NCI-H2029 treated with DMSO at 0.1 percent for 48 hours (cell line): ENCODE measurements at regions not wholly inside any gene's neighbourhood (a gene's known extent, or its start where the extent isn't known, plus 50 kb on each side); places are given as distances from the start of the nearest gene placed in this dataset.
"Not testable (repeated sequence)": the region's sequence is repeated elsewhere in the genome, so short reads cannot be mapped to it uniquely, and the experiment has no call there.

ENCODE experiments used
- DNase-seq: peaks from one replicate; lab custom pipeline; 2025; lab: John Stamatoyannopoulos, UW

- no peak for DNase-seq
Measured at GRCh38 chr21:18104802-18105201, 139.8 kb upstream of the CHODL start.

GRCh38 chr21:18096413-18096812 is 148.2 kb upstream of the CHODL start:
- not testable (repeated sequence) for DNase-seq

DNA sequence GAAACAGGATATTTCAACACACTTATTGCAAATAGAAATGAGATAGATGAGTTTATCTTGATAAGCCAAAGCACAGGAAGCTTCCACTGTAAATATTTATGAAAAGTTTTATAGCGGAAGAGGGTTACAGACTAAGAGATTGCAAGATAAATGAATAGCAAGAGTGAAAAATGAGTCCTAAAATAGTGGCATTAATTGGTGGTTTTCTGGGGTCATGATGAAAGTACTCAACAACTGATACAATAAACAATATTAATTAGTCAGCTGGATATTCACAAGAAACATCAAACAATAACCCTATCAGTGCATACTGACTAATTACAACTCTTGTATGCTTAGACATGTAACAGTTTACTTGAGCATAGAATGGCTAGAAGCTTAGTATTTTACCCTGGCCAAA is 154.8 kb upstream of the CHODL start:
- no peak for DNase-seq

DNA sequence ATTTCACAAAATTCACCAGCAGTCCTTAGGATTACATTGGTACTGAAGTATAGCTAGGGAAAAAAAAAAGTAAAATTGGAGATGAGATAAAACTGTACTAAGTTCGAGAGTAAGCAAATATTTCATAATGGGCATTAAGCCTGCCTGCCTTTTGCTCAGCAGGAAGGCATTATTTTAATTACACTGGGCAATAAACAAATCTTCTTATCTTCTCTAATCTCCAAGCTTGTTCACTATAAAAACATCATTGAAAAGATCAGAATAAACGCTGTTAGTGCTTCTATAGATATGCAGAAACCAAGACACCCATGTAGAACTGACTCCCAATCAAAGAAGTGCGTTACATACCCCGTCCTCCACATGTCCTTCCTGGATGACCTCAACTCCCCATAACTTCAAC is 174.2 kb upstream of the CHODL start:
- no peak for DNase-seq

GRCh38 chr21:18069875-18070274 is 174.8 kb upstream of the CHODL start:
- DNase-seq: no peak

DNA sequence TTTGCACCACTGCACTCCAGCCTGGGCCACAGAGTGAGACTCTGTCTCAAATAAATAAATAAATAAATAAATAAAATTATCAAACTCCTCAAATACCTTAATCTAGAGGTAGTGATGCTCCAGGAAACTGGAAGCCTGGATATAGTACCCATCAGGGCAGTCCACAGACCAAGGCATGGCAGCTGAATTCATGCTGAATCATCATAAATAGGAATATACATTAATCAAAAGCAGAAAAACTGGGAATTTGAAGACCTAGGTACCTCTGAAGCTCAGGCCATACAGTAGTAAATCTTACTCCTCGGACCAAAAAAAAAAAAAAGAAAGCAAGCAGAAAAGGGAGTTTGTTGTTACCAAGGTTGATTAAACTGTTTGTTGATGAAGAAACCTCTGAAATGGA is 184.2 kb upstream of the CHODL start:
- no peak for DNase-seq

DNA sequence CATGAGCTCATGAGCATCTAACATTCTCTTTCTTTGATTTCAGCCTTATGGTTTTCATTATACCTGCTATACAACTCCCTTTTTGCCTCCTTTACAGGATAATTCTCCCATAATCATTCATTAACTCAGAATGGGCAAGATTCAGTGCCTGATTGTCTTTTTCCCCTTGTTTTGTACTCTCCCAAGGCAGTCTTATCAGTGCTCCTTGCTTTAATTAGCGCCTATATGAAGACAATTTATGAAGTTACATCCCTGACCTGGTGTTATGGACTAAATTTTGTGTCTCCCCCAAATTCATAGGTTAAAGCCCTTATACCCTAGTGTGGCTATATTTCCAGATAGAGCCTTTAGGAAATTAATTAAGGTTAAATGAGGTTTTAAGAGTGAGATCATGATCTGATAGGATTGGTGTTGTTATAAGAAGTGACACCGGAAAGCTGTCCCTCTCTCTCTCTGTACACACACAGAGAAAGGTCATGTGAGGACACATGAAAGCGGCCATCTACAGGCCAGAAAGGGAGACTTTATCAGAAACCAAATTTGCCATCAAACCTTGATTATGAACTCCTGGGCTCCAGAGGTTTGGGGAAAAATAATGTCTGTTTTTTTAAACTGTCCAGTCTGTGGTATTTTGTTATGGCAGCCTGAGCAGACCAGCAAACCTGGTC is 185.8 kb upstream of the CHODL start:
- no peak for DNase-seq

GRCh38 chr21:18053151-18053550 is 191.5 kb upstream of the CHODL start:
- DNase-seq: no peak

DNA sequence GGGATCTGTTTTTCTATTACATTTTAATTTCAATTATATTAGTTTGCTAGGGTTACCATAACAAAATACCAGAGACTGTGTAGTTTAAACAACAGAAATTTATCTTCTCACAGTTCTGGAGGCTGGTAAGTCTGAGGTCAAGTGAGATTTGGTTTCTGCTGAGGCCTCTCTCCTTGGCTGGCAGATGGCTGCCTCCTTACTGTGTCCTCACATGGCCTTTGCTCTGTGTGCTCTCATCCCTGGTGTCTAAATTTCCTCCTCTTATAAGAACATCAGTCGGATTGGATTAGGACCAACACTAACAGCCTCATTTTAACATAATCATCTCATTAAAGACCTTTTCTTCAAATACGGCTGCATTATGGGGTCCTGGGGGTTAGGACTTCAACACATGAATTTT is 195.2 kb upstream of the CHODL start:
- DNase-seq: no peak

DNA sequence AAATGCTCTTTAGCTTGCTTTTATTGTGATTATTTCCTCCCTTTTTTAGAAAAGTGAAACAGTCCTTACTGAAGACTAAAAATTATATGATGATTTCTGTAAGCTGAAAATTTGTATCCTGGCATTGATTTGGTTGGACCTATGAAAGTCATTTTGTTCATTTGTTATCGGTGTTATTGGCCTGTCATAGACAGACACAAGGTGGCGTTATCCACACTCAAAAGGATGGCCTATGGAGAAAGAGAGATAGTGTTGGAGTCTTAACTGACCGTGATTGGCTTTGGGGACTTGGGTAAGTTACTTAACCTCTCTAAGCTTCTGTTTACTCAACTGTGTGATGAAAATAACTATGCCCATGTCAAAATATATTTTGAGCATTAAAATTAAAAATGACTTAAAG is 203.6 kb upstream of the CHODL start:
- DNase-seq: no peak

DNA sequence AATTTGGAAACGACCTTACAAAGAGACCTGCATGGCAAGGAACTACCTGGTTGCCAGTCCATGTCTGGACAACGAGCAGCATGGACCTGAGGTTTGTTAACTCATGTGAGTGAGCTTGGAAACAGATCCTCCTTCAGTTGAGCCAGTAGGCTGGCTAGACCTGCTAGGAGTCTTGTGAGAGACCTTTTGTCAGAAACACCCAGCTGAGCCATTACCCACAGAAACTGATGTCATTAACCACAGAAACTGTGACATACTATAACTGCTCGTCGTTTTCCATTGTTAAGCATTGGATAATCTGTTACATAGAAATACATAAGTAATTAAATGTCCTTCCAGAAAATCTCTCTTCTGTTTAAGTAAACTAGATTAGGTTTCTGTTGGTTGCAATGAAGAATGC is 211.1 kb upstream of the C21orf91 start:
- DNase-seq: no peak

DNA sequence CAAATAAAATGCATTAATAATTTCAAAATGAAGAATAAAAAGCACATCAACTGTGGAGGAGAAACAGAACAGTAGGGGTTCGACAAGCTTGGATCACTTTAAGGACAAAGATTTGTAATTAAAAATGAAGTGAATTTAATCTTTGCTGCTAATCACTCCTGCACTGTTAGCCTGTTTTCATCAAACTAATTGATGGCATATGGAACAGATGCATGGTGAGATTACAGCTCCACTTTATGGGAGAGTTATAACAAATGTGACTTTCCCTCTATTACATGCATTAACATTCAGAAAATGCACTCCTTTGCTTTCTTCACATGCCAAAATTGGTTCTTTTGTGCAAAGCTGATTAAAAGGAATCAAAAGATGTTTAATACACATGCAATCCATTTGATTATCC is 207.2 kb upstream of the C21orf91 start:
- no peak for DNase-seq

- DNase-seq: no peak
Measured at GRCh38 chr21:18023711-18024110, 204.6 kb upstream of the C21orf91 start.

- DNase-seq: no peak
Measured at GRCh38 chr21:18023157-18023556, 204.0 kb upstream of the C21orf91 start.

DNA sequence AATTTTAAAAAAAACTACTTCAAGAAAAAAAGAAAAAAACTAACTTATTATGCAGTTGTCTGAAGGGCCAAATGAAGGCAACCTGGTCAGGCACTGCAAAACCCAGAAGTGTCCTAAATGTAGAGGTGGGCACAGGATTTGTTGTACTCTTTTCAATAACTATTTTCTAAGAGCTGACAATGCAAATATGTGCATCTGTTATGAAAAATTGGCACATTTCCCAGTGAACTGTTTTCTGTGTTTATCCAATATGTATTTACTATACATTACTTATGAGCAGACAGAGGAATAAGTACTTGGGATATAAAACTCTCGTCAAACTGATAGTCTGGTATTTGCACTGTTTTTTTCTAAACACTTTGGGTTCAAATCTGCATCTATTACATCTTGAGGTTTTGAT is 188.0 kb upstream of the C21orf91 start:
- DNase-seq: no peak

- no peak for DNase-seq
Measured at GRCh38 chr21:18006691-18007090, 187.5 kb upstream of the C21orf91 start.

GRCh38 chr21:18002393-18002792 is 183.2 kb upstream of the C21orf91 start:
- no peak for DNase-seq

DNA sequence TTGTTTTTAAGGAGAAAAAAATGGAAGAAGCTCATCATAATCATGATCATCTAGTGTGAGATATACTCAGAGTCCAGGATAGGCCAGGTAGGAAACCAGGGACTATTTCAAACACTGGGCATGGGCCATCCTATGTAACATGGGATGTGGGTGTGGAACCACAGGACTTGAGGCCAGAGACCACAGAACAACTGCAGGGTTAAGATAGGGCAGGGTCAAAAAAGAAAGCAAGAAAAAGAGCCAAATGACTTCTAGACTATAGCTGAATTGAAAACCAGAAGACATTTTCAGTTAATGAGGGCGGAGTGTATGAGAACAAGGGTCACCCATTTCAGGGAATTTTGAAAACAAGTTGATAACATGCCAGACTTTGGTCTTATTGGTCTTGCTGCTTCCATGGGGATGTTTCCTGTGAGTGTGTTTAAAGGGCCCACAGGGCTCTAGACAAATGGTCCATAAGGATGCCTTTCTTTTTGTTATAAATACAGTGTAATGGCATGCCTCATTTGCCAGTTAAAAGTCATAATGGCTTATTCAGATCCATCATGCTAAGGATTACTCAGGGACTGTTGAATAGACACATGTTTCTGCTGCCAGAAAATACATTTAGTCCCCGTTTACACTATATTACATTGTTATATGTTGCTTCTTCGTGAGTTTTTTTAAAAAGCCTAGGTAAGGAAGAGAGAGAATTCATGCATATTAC is 182.0 kb upstream of the C21orf91 start:
- no peak for DNase-seq

- DNase-seq: not testable (repeated sequence)
Measured at GRCh38 chr21:17998599-17998998, 179.4 kb upstream of the C21orf91 start.

DNA sequence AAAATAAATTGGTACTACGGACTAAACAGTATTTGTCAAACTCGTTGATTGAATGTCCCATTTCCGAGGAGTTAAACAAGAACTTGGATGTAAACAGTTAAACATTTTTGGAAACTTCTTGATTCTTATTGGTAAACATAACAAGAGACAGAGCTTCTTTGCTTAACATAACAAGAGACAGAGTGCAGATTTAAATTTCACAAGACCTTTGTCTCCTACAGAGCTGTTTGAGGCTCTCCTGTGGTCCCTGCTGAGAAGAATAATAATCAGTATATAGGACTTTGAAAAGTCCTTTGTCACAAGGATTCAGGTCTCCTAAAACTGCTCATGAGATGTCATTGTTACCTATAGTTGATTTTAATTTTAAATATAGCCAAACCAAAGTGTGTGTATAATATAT is 170.6 kb upstream of the C21orf91 start:
- no peak for DNase-seq

GRCh38 chr21:17988102-17988437 is 168.9 kb upstream of the C21orf91 start:
- no peak for DNase-seq

- no peak for DNase-seq
Measured at GRCh38 chr21:17987382-17988101, 168.4 kb upstream of the C21orf91 start.

DNA sequence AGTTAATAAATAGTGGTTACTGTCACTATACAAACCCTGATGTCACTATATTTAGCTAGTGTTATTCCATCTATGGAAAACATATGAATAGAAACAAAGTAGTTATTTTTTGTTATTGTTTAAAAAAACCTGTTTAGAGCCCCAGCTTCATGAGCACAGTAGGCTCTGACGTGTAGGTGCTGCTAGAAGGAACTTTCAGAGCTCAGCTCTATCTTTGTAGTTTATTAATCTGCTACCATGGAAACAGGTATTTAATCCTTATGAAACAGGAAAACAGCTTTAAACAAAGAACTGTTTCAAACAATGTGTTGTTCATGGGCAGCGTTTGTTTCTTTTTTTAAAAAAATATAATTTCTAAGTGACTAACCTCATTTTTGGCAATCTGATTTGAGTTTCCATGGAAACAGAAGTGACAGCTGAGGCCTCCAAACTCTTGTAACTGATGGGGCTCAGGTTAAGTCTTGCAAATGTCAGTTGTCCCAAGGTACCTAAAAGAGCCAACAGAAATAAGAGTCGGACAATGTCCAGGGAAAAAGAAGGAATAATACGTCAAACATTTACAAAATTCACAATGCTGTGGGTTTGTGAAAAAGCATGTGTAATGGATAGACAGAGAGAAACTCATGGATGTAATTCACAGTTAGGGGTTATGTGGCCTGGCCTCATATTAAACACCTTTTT is 162.0 kb upstream of the C21orf91 start:
- DNase-seq: no peak
